Endothelial cell of umbilical vein (primary cell): ENCODE measurements at regions not wholly inside any gene's neighbourhood (a gene's known extent, or its start where the extent isn't known, plus 50 kb on each side); places are given as distances from the start of the nearest gene placed in this dataset.

Experiments
- BruUV-seq: library from RNA; stranded (reverse); fragments of 400-500 nt; replicated peaks from 2 replicates; lab custom pipeline; 2021; lab: Mats Ljungman, UMichigan
- CTCF ChIA-PET: fragments of 300-600, 350-600 bp; sonication (Branson Sonifier 250); formaldehyde crosslinking; loops from one replicate; lab custom pipeline; 2021; ENCODE audit warnings: antibody characterized with exemption, inconsistent platforms; lab: Charles Lee
- POLR2A ChIA-PET: fragments of 300-600, 350-600 bp; sonication (Branson Sonifier 250); formaldehyde crosslinking; loops from one replicate; lab custom pipeline; 2021; ENCODE audit warnings: antibody characterized with exemption, inconsistent platforms; lab: Charles Lee
- DNase-seq: peaks from one replicate; pipeline ENCODE4 v3.0.0-alpha.2; 2011; ENCODE audit warnings: low read depth, low spot score
- FAIRE-seq: peaks from 2 replicates; lab custom pipeline; 2011; peaks lifted over from hg19 to GRCh38; lab: Jason Lieb, UNC
- H2AFZ ChIP-seq: 2 replicates; pipeline ENCODE4 v1.6.0; 2012; ENCODE audit warnings: low read depth, low read length, control low read depth, inconsistent platforms
- H3K27ac ChIP-seq: 2 replicates; pipeline ENCODE4 v1.5.1; 2011; ENCODE audit warnings: low read depth, mild to moderate bottlenecking, control low read depth, low read length, moderate library complexity; ENCODE audit not compliant: insufficient read depth
- H3K27me3 ChIP-seq, 2 experiments: 2 replicates each; pipeline versions ENCODE4 v1.6.0 to v1.6.1; 2011; ENCODE audit warnings: low read length in 2 of 2, mixed read lengths in 1 of 2; ENCODE audit not compliant: control insufficient read depth in 2 of 2, insufficient read depth in 2 of 2
- H3K36me3 ChIP-seq, 2 experiments: 2 replicates in 1 of 2; 3 replicates in 1 of 2; pipeline ENCODE4 v1.5.1; 2011; ENCODE audit warnings: low read length in 2 of 2, mild to moderate bottlenecking in 1 of 2, moderate library complexity in 1 of 2; ENCODE audit not compliant: control insufficient read depth in 2 of 2, insufficient read depth in 2 of 2; ENCODE audit errors: extremely low read depth in 1 of 2
- H3K4me1 ChIP-seq: 3 replicates; pipeline ENCODE4 v1.5.1; 2011; ENCODE audit warnings: mild to moderate bottlenecking, low read length; ENCODE audit not compliant: control insufficient read depth, insufficient read depth; ENCODE audit errors: extremely low read depth
- H3K4me2 ChIP-seq: 2 replicates; pipeline ENCODE4 v1.6.1; 2011; ENCODE audit warnings: low read length, control low read depth, mixed read lengths; ENCODE audit not compliant: insufficient read depth
- H3K4me3 ChIP-seq, 3 experiments: fragments of 200-600 bp in 1 of 3; sonication (generic), shearing (Covaris generic) in 1 of 3; replicated peaks in 1 of 3; 2 replicates each; pipeline ENCODE4 v1.5.1; 2011 to 2016; ENCODE audit warnings: control low read depth in 3 of 3, low read length in 3 of 3, mild to moderate bottlenecking in 2 of 3, inconsistent platforms in 1 of 3, low read depth in 1 of 3, moderate library complexity in 1 of 3; ENCODE audit not compliant: insufficient read depth in 1 of 3
- H3K79me2 ChIP-seq: 2 replicates; pipeline ENCODE4 v1.6.0; 2012; ENCODE audit warnings: low read length, inconsistent platforms; ENCODE audit not compliant: control insufficient read depth, insufficient read depth
- H3K9ac ChIP-seq: replicated peaks from 2 replicates; pipeline ENCODE3; 2011; ENCODE audit warnings: low read length, control low read depth; ENCODE audit not compliant: insufficient read depth; ENCODE audit errors: extremely low read depth
- H3K9me1 ChIP-seq: replicated peaks from 3 replicates; pipeline ENCODE4 v1.6.0; 2011; ENCODE audit warnings: mild to moderate bottlenecking, low read length; ENCODE audit not compliant: control insufficient read depth, insufficient read depth; ENCODE audit errors: extremely low read depth
- H3K9me3 ChIP-seq: replicated peaks from 2 replicates; pipeline ENCODE4 v1.5.1; 2012; ENCODE audit warnings: low read length, inconsistent platforms; ENCODE audit not compliant: control insufficient read depth, insufficient read depth
- H4K20me1 ChIP-seq: replicated peaks from 2 replicates; pipeline ENCODE3; 2011; ENCODE audit warnings: mild to moderate bottlenecking, low read length; ENCODE audit not compliant: control insufficient read depth, insufficient read depth; ENCODE audit errors: extremely low read depth
- EZH2 ChIP-seq: IDR thresholded peaks from 2 replicates; pipeline ENCODE4 v1.6.1; 2012; ENCODE audit warnings: borderline replicate concordance, low read depth, mild to moderate bottlenecking, moderate library complexity, low read length, inconsistent platforms; ENCODE audit not compliant: severe bottlenecking
- FOS ChIP-seq: IDR thresholded peaks from 2 replicates; pipeline ENCODE4 v1.6.1; 2011; ENCODE audit warnings: mild to moderate bottlenecking, low read length, moderate library complexity, borderline replicate concordance; ENCODE audit not compliant: insufficient read depth
- GATA2 ChIP-seq: IDR thresholded peaks from 2 replicates; pipeline ENCODE4 v1.7.0; 2011; ENCODE audit warnings: low read depth, mild to moderate bottlenecking, moderate library complexity, mixed read lengths, low read length; ENCODE audit not compliant: insufficient read length, insufficient read depth
- JUN ChIP-seq: IDR thresholded peaks from 2 replicates; pipeline ENCODE4 v1.6.1; 2011; ENCODE audit warnings: borderline replicate concordance, low read depth; ENCODE audit not compliant: insufficient read length, insufficient read depth
- MYC ChIP-seq: IDR thresholded peaks from one replicate; pipeline ENCODE4 v1.6.1; 2011; ENCODE audit warnings: mild to moderate bottlenecking, low read depth, low read length
- POLR2A ChIP-seq: IDR thresholded peaks from 2 replicates; pipeline ENCODE4 v1.6.1; 2012; ENCODE audit warnings: low read depth, mild to moderate bottlenecking, control low read depth, low read length
- POLR2AphosphoS5 ChIP-seq: IDR thresholded peaks from 2 replicates; pipeline ENCODE4 v1.6.1; 2012; ENCODE audit warnings: low read depth, mild to moderate bottlenecking, control low read depth, low read length, moderate library complexity; ENCODE audit not compliant: insufficient read depth
- dilution Hi-C: fragments of 300-500 bp; cut with MboI; formaldehyde crosslinking; loops from one replicate; pipeline ENCODE4 v1.15.0; 2019; ENCODE audit warnings: low sequenced_read_pairs; ENCODE audit not compliant: extremely low pct_ligation_motif_present
- intact Hi-C: fragments of 100-400 bp; cut with micrococcal nuclease; formaldehyde crosslinking; loops from one replicate; pipeline ENCODE4 v1.10.0; 2022
- TF ChIP-seq, protein P1 (sequence below), 2 donors: IDR thresholded peaks; 1 replicate in 1 of 2; 2 replicates in 1 of 2; pipeline ENCODE4 v1.5.1; 2011; ENCODE audit warnings: low read length in 2 of 2, mild to moderate bottlenecking in 2 of 2, moderate library complexity in 2 of 2, control low read depth in 1 of 2, inconsistent platforms in 1 of 2, low read depth in 1 of 2; ENCODE audit not compliant: insufficient read depth in 1 of 2; ENCODE audit errors: extremely low read depth in 1 of 2
- TF ChIP-seq, protein P2 (sequence below): IDR thresholded peaks from 2 replicates; pipeline ENCODE4 v1.6.1; 2011; ENCODE audit not compliant: insufficient read depth, insufficient read length

- no peaks in the 10 kb centered on the region for H3K4me1 ChIP-seq
- dilution Hi-C loops: no loop called here
- no peak for FAIRE-seq
- CTCF ChIA-PET: no interaction called here
- H3K27me3 ChIP-seq: no peaks in the 10 kb centered on the region
- no peak for DNase-seq
- H3K36me3 ChIP-seq: no peaks in the 10 kb centered on the region
- no peaks in the 10 kb centered on the region for H3K9me1 ChIP-seq
- BruUV-seq: no TSS peak
- H3K27ac ChIP-seq: no peak overlapping the region
- TF ChIP-seq EZH2 (no peak), MYC (no peak)
- POLR2A ChIA-PET: no interaction called here
- H3K79me2 ChIP-seq: no peaks in the 10 kb centered on the region
- no peak overlapping the region for H3K4me3 ChIP-seq
- intact Hi-C loops: no loop called here
- no peak overlapping the region for H2AFZ ChIP-seq
- H4K20me1 ChIP-seq: no peaks in the 10 kb centered on the region
- H3K9ac ChIP-seq: no peak overlapping the region
- no peaks in the 10 kb centered on the region for H3K9me3 ChIP-seq
- no peak overlapping the region for H3K4me2 ChIP-seq
Observed at GRCh38 chr1:219788091-219788490, 140.3 kb downstream of the SLC30A10 start.

DNA sequence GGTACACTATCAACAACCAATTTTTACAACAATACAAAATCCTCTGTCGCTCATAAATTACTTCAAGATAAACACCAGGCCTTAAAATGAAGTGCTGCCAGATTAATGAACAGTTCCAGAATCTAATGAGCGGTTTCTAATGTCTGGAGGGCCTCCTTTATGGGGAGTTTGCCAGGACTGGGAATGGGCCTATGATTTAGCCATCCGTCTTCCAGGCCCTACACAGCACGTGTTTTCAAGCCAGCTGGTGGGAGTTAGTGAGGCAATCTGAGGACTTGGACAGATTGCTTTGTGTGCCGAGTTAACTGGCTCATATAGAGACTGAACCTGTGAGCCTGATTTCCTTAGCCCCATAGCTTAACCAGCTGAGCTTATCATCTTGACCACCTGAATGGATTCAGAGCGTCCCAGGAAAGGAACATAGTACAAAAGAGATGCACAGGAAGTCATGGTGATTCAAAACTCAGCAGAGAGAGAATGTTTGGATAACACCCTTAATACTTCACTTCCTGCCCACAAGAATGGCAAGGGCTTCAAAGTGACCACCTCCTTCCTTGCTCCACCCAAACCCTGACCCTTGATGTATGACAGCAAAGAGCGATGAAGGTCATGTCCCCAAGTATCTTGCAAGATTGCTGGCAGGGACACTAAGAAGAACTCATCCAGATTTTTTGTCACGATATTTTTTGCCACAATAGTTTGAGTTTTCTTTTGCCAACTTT is 143.5 kb downstream of the SLC30A10 start:
- Histone ChIP-seq H3K9me1 (no peaks in the 10 kb centered on the region), H3K4me2 (no peak overlapping the region), H3K4me3 (no peak overlapping the region), H3K36me3 (no peaks in the 10 kb centered on the region), H3K79me2 (no peaks in the 10 kb centered on the region), H3K27me3 (no peaks in the 10 kb centered on the region), H2AFZ (no peak overlapping the region), H3K27ac (no peak overlapping the region), H3K9me3 (no peaks in the 10 kb centered on the region), H3K4me1 (no peaks in the 10 kb centered on the region), H3K9ac (no peak overlapping the region), H4K20me1 (no peaks in the 10 kb centered on the region)
- dilution Hi-C loops (no loop called here), intact Hi-C loops (no loop called here)
- BruUV-seq: no TSS peak
- ChIA-PET POLR2A (no interaction called here), CTCF (no interaction called here)
- no peak for DNase-seq
- TF ChIP-seq GATA2 (no peak), JUN (no peak), FOS (no peak), POLR2A (no peak), MYC (no peak), POLR2AphosphoS5 (no peak), EZH2 (no peak)
- TF ChIP-seq, protein P1, sequence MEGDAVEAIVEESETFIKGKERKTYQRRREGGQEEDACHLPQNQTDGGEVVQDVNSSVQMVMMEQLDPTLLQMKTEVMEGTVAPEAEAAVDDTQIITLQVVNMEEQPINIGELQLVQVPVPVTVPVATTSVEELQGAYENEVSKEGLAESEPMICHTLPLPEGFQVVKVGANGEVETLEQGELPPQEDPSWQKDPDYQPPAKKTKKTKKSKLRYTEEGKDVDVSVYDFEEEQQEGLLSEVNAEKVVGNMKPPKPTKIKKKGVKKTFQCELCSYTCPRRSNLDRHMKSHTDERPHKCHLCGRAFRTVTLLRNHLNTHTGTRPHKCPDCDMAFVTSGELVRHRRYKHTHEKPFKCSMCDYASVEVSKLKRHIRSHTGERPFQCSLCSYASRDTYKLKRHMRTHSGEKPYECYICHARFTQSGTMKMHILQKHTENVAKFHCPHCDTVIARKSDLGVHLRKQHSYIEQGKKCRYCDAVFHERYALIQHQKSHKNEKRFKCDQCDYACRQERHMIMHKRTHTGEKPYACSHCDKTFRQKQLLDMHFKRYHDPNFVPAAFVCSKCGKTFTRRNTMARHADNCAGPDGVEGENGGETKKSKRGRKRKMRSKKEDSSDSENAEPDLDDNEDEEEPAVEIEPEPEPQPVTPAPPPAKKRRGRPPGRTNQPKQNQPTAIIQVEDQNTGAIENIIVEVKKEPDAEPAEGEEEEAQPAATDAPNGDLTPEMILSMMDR (IDR thresholded peaks at IDR 0.05; ENCODE audit: extremely low read depth in 1 of 2, insufficient read depth in 1 of 2, low read depth in 1 of 2, low read length in 2 of 2): no peak
- TF ChIP-seq, protein P2, sequence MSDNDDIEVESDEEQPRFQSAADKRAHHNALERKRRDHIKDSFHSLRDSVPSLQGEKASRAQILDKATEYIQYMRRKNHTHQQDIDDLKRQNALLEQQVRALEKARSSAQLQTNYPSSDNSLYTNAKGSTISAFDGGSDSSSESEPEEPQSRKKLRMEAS: no peak
- no peak for FAIRE-seq
